SKM-1 treated with dmso at 0.1 percent for 144 hours (cell line): ENCODE measurements at regions not wholly inside any gene's neighbourhood (a gene's known extent, or its start where the extent isn't known, plus 50 kb on each side); places are given as distances from the start of the nearest gene placed in this dataset.
"Not testable (repeated sequence)": the region's sequence is repeated elsewhere in the genome, so short reads cannot be mapped to it uniquely, and the experiment has no call there.

Experiments used
- DNase-seq: peaks from one replicate; lab custom pipeline; 2025; ENCODE audit not compliant: unreplicated experiment; lab: John Stamatoyannopoulos, UW

- DNase-seq, result no peak
These were observed 512.8 kb downstream of the UQCRFS1 start for GRCh38 chr19:28700176-28700575.

- DNase-seq, result no peak
These were observed 515.6 kb downstream of the UQCRFS1 start for GRCh38 chr19:28697308-28697707.

GRCh38 chr19:28694812-28695211 lies 518.1 kb downstream of the UQCRFS1 start:
- DNase-seq, result no peak

DNA sequence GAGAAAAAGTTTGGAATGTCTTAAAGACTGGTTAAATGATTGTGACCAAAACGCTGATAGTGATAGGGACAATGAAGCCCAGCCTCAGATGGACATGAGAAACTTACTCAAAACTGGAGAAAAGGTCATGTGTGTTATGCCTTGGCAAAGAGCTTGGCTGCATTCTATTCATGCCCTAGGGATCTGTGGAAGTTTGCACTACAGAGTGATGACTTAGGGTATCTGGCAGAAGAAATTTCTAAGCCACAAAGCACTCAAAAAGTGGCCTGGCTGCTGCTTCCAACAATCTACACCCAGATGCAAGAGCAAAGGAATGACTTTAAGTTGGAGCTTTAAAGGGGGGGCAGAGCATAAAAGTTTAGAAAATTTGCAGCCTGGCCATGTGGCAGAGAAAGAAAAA lies 521.3 kb downstream of the UQCRFS1 start:
- no peak for DNase-seq

- not testable (repeated sequence) for DNase-seq
These were observed 523.5 kb downstream of the UQCRFS1 start for GRCh38 chr19:28689464-28689863.

DNA sequence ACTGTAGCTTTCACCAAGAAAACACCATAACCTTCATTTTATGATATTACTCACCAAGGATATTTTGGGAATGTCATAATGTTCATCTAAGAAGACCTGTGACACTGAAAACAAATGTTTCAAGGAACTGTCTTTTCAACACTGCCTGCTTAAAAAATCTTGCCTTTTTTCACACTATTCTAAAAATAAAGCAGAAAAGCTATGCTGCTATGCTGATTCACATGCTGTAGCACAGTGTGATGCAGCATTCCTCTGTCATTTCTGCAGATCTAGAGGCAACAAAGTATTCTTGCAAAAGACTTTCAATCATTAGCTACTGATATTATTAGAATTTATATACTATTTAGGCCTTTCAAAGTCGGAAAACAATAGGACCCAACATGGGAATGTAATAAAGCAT lies 525.7 kb downstream of the UQCRFS1 start:
- no peak for DNase-seq

GRCh38 chr19:28686756-28687155 lies 526.2 kb downstream of the UQCRFS1 start:
- peak; percentile 81 for DNase-seq

DNA sequence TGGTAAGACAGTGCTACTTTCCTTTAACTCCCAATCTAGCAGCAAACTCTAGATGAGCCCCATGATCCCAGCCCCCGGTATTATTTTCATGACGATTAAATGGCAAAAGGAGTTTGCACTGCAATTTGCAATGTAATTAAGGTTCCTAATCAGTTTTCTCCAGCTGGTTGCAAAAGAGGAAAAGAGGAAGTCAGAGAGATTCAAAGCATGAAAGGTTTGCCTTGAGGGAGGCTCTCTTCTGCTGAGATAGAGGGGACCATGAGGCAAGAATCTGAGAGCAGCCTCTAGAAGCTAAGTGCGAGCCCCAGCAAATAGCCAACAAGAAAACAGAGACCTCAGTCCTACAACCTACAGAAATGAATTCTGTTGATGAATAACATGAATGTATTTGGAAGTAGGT lies 527.1 kb downstream of the UQCRFS1 start:
- DNase-seq, result peak; percentile 72

DNA sequence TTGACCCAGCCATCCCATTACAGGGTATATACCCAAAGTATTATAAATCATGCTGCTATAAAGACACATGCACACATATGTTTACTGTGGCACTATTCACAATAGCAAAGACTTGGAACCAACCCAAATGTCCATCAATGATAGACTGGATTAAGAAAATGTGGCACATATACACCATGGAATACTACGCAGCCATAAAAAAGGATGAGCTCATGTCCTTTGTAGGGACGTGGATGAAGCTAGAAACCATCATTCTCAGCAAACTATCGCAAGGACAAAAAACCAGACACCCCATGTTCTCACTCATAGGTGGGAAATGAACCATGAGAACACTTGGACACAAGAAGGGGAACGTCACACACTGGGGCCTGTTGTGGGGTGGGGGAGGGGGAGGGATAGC lies 527.9 kb downstream of the UQCRFS1 start:
- DNase-seq, result not testable (repeated sequence)

GRCh38 chr19:28680111-28680510 lies 532.8 kb downstream of the UQCRFS1 start:
- DNase-seq, result no peak

DNA sequence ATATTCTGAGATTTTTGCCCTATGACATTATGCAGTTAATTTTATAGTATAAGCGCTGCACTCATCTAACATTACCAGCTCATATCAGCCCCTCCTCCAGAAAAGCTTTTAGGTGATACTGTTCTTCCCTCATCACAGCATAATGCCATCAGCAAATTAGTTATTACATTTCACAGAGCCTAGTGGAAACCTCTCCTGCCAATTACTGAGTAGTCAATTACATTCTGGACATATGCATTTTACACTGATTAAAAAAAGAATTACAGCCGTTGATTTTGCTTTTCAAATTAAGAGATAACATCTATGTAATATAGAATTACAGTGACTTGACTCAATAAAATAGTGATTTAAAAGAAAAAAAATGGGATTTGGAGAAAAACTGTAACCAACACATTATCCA lies 542.1 kb downstream of the UQCRFS1 start:
- no peak for DNase-seq

DNA sequence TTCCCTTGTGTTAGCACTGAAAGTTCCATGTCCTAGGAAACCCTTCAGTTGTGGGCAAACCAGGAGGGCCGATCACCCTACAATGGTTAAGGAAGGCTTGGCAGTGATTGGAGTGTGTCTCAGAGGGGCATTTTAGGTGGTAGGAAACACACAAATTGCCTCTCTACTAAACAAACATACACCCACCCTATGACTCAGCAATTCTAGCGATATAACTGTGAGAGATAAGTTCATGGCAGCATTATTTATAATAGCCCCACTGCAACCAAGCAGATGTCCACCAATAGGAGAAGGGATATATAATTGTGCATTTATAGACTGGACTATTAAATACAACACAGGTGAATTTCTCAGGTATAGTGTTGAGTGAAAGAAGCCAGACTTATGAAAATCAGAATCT lies 543.1 kb downstream of the UQCRFS1 start:
- DNase-seq, result no peak

- peak; percentile 86 for DNase-seq
These were observed 545.5 kb downstream of the UQCRFS1 start for GRCh38 chr19:28667348-28667977.

DNA sequence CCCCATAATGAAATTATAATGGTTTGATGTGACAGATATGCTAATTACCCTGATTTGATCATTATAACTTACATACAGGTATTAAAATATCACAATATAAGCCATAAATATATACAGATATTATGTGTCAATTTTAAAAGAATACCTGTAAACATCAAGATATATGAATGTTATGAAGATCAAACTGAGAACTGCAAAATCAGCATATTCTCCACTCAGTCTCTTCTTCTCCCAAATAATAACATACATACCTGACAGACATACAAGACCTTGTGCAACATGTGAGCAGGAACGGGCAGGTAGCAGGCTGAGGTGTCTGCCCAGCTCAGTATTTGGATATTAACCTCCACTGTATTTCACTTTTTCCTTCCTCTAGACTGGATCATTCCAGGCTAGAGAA lies 547.2 kb downstream of the UQCRFS1 start:
- no peak for DNase-seq

DNA sequence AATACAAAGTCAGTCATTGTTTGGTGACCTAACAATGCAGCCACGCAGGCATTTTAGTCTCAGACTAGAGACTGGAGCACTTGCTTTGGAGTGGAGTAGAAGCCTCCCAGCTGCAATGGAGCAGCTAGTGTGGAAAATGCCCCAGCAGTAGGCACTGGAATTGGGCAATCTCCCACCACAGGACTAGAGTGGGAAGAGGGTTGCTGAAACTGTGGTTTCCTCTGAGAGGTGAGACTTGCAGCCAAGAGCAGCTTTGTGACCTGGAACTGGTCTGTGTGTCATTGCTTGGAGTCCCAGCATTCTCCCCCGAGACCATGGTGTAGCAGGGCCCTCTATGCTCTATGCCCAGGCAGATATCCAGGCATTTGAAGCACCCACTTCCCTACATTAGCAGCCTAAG lies 556.3 kb downstream of the UQCRFS1 start:
- DNase-seq, result peak; percentile 80

DNA sequence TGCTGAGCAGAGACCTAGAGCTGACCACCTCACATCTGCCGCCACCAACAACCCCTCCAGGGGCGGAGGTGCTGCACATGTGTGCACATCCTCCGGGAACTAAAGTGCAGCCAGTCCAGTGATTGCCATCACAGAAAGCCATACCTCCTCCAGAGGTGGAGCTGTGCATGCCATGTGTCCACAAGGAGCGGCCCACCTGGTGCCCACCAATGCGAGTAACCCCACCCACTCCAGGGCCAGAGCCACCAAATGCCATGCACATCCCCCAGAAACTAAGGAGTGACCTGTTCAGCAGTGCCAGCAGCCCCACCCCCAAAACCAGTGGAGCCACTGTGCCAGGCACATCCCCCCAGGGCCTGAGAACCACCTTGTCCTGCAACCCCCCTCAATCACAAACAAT lies 557.9 kb downstream of the UQCRFS1 start:
- DNase-seq, result no peak

- DNase-seq, result no peak
These were observed 560.2 kb downstream of the UQCRFS1 start for GRCh38 chr19:28652765-28653164.

GRCh38 chr19:28646629-28647028 lies 566.3 kb downstream of the UQCRFS1 start:
- DNase-seq, result no peak

- no peak for DNase-seq
These were observed 568.7 kb downstream of the UQCRFS1 start for GRCh38 chr19:28644169-28644775.

- DNase-seq, result no peak
These were observed 569.9 kb downstream of the UQCRFS1 start for GRCh38 chr19:28642787-28643683.

DNA sequence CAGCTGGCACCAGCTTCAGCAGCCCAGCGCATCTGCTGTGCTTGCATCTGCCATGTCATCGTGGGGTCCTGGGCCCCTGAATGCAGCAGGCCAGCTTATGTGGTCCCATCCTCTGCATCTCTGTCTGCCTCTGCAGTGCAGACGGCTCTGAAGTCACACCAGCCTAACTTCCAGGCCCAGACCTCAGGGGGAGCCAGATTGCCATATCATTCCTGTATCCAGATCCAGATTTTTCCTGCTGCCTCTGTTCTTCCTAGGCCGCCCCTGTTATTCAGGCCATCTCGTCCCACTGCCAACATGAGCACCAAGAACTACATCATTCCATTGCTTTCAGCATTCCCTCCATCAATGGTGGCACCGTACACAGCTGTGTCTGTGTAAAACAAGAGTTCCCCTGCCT lies 571.6 kb downstream of the UQCRFS1 start:
- no peak for DNase-seq

GRCh38 chr19:28640506-28640905 lies 572.4 kb downstream of the UQCRFS1 start:
- no peak for DNase-seq
